Panc1 (cell line): ENCODE measurements at regions not wholly inside any gene's neighbourhood (a gene's known extent, or its start where the extent isn't known, plus 50 kb on each side); places are given as distances from the start of the nearest gene placed in this dataset.

ENCODE experiments used
- CTCF ChIP-seq: fragments of 450-650 bp; IDR thresholded peaks from 2 replicates; pipeline ENCODE4 v1.5.1; 2017; ENCODE audit warnings: mild to moderate bottlenecking
- POLR2AphosphoS5 ChIP-seq: IDR thresholded peaks from 2 replicates; pipeline ENCODE4 v1.6.1; 2012; ENCODE audit warnings: mild to moderate bottlenecking, low read depth, low read length, moderate library complexity

- TF ChIP-seq POLR2AphosphoS5 (no peak), CTCF (no peak)
Observed at GRCh38 chr15:94704946-94705345, 473.6 kb downstream of the MCTP2 start.
